Large intestine (tissue), 3 donors: ENCODE measurements at regions not wholly inside any gene's neighbourhood (a gene's known extent, or its start where the extent isn't known, plus 50 kb on each side); places are given as distances from the start of the nearest gene placed in this dataset.

Experiments used
- DNase-seq, 2 donors: peaks; one replicate each; pipeline versions ENCODE4 v3.0.0 to v3.0.0-alpha.2; 2013
- H3K27ac ChIP-seq: one replicate; pipeline ENCODE4 v1.5.1; 2013; ENCODE audit warnings: low read length
- H3K27me3 ChIP-seq: 2 replicates; pipeline ENCODE4 v1.6.1; 2013; ENCODE audit warnings: low read length; ENCODE audit not compliant: control insufficient read depth, insufficient read depth
- H3K36me3 ChIP-seq: 2 replicates; pipeline ENCODE4 v1.6.1; 2013; ENCODE audit warnings: low read length; ENCODE audit not compliant: control insufficient read depth, insufficient read depth
- H3K4me1 ChIP-seq: one replicate; pipeline ENCODE4 v1.6.1; 2013; ENCODE audit warnings: low read length; ENCODE audit not compliant: control insufficient read depth, insufficient read depth
- H3K4me3 ChIP-seq: one replicate; pipeline ENCODE4 v1.5.1; 2013; ENCODE audit warnings: low read length
- H3K9me3 ChIP-seq: one replicate; pipeline ENCODE4 v1.6.1; 2013; ENCODE audit warnings: mild to moderate bottlenecking, low read depth, low read length, moderate library complexity; ENCODE audit not compliant: control insufficient read depth
- WGBS: methylation state at CpG from one replicate; pipeline ENCODE4 v1.1.5; 2013; ENCODE audit warnings: low lambda C conversion rate; ENCODE audit not compliant: insufficient coverage; 5-methylcytosine and 5-hydroxymethylcytosine counted together

DNA sequence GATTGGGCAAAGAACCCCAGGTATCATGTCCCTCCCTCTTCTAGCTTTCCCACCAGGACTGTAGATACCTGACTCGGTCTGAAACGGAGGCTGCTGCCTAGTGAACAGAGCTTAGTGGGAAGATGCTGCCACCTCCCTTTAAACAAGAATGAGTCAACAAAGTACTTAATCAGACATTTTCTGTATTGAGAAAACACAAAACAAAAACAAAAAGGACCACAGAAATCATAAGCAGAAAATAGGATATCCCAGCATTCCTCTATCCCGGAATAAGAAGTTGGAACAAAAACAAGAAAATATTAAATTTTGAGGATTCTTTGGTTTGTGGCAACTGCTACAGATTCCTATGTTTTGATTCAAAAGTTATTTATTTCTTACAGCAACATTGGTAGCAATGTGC, 51.7 kb upstream of the COL8A1 start:
- H3K9me3 ChIP-seq, result no peaks in the 10 kb centered on the region
- no peaks in the 10 kb centered on the region for H3K36me3 ChIP-seq
- WGBS, result 100% methylated on average over 1 of the region's 3 CpGs
- no peaks in the 10 kb centered on the region for H3K4me1 ChIP-seq
- H3K27ac ChIP-seq, result no peak overlapping the region
- no peak overlapping the region for H3K4me3 ChIP-seq
- no peak for DNase-seq
- H3K27me3 ChIP-seq, result no peaks in the 10 kb centered on the region

DNA sequence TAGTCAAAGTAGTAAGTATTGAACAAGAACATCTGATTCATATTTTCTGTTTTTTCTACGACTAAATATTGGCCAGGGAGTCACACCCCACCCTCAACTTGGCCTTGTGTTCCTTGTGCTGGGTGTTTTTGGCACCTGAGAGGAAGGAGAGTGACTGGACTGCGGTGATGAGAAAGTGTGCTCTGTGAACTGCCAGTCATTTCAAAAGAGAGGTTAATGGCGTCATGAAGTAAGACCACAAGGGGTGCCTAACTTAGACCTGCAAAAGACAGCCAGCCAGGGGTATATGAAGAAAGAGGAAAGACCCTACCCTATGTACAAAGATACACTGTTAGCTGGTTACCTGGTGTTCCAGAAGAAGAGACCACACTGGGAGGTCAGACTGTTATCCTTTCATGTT, 58.4 kb upstream of the COL8A1 start:
- Histone ChIP-seq H3K4me1 (no peaks in the 10 kb centered on the region), H3K27ac (no peak overlapping the region), H3K27me3 (no peaks in the 10 kb centered on the region), H3K4me3 (no peak overlapping the region), H3K9me3 (peaks cover 5% of the 10 kb centered on the region), H3K36me3 (no peaks in the 10 kb centered on the region)
- DNase-seq, result no peak
- WGBS, result no CpG with 5 or more reads among the region's 3 CpGs

DNA sequence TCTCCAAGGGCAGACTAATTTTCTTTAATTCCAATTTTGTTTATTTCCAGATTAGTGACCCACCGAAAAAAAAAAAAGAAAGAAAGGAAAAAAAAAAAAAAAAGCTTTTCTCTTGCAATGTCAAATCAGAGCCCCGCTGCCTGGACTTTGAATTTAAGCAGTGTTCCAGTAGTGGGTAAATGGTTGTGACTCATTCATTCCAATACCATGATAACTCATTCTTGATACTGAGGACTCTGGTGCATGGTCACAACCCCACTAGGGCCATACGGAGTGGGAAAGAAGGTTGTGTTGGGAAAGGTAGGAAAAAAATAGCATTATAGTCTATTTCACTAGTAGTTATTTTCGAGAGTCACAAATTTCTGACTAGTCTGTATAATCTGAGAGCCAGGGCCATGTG, 59.1 kb upstream of the COL8A1 start:
- H3K27ac ChIP-seq, result no peak overlapping the region
- 30% methylated on average over 1 of the region's 4 CpGs for WGBS
- H3K36me3 ChIP-seq, result no peaks in the 10 kb centered on the region
- no peaks in the 10 kb centered on the region for H3K4me1 ChIP-seq
- no peaks in the 10 kb centered on the region for H3K27me3 ChIP-seq
- H3K9me3 ChIP-seq, result peaks cover 5% of the 10 kb centered on the region
- no peak for DNase-seq
- H3K4me3 ChIP-seq, result no peak overlapping the region

DNA sequence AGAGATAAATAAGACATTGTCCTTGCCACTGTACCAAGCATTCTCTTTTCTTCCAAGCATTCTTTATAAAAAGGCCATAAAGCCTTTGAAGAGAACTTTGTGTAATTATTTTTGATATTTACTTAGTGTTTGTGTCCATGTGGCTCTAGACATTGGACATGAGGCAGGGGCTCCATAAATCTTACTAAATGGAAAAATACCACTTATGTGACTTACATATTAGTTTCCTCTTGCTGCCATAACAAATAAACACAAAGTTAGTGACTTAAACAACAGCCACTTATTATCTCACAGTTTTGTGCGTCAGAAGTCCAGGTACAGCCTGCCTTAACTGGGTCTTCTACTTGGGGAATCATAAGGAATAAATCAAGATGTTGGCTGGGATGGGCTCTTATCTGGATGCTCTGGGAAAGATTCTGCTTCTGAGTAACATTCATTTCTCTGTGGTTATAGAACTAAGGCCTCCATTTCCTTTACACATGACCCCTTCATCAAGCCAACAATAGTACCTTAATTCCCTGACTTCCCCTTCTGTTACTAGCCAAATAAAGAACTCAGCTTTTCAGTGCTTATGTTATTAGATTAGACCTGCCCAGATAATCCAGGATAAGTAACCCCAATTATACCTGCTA, 59.9 kb upstream of the COL8A1 start:
- Histone ChIP-seq H3K36me3 (no peaks in the 10 kb centered on the region), H3K9me3 (peaks cover 5% of the 10 kb centered on the region), H3K4me3 (no peak overlapping the region), H3K4me1 (no peaks in the 10 kb centered on the region), H3K27ac (no peak overlapping the region), H3K27me3 (no peaks in the 10 kb centered on the region)
- 100% methylated on average over 1 of the region's 1 CpG for WGBS
- DNase-seq, result no peak

DNA sequence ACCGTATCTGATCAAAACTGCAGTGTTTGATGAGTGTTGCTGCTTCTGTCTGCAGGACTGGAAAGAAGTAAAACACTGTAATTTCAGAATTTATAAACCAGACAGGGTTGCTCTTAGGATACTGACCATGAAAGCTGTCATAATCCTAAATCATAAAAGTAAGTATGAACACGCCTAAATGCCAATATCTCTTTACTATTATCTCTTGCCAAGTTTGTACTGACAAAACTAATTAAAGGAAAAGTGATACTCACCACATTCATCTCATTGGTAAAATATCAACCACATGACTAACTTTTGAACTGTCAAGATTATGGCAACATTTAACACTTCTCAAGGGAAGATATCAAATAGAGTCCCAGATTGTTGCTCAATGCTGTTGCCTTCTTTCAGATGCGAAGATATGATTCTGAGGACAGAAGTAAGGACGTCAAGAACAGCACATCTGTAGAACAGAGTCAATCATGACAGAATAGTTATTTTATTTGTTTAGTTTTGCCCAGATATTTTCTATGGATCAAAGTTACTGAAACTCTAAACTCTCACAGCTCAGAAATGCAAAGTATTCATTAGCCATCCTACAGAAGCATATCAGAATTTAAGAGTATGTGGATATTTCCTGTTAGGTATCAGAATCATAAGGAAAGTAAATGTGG, 61.4 kb upstream of the COL8A1 start:
- Histone ChIP-seq H3K9me3 (peaks cover 5% of the 10 kb centered on the region), H3K4me1 (no peaks in the 10 kb centered on the region), H3K36me3 (no peaks in the 10 kb centered on the region), H3K27me3 (no peaks in the 10 kb centered on the region), H3K4me3 (no peak overlapping the region), H3K27ac (no peak overlapping the region)
- 77% methylated on average over 4 of the region's 4 CpGs for WGBS
- DNase-seq, result no peak

DNA sequence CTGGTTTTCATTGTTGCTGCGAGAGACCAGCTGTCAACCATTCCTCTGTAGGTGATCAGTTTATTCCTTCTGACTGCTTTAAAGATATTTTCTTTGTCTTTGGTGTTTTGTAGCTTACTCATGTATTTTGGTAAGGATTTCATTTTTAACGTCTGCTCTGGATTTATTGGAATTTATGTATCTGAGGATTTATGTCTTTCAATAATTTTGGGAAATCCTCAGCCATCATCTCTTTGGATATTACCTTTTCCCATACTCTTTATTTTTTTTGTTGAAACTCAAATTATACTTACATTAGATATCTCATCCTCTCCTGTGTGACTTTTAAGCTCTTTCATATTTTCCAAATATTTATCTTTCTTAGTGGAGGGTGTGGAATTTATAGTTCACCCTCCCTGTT, 62.7 kb upstream of the COL8A1 start:
- H3K27me3 ChIP-seq, result no peaks in the 10 kb centered on the region
- H3K4me1 ChIP-seq, result no peaks in the 10 kb centered on the region
- H3K9me3 ChIP-seq, result peaks cover 5% of the 10 kb centered on the region
- DNase-seq, result no peak
- no peaks in the 10 kb centered on the region for H3K36me3 ChIP-seq
- H3K4me3 ChIP-seq, result no peak overlapping the region
- H3K27ac ChIP-seq, result no peak overlapping the region
- no CpG with 5 or more reads among the region's 2 CpGs for WGBS

DNA sequence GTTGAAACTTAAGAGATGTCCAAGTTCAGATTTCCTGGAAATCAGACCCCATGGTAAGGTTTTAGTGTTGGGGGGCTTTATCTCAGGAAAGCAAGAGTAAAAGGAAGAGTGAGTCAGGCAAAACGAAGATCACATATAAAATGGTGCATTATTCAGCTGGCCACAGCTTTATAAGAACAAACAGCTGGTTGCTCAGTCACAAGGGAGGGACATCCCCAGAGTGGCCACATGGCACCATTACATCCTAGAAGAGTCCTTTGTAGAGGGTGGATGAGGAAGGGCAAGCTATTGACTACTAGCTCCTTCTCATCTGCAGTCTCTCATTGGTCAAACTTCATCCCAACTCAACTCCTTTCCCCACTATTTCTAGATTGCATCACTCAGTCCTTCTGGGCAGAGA, 68.3 kb upstream of the COL8A1 start:
- Histone ChIP-seq H3K36me3 (no peaks in the 10 kb centered on the region), H3K4me3 (no peak overlapping the region), H3K27ac (no peak overlapping the region), H3K27me3 (no peaks in the 10 kb centered on the region), H3K9me3 (peaks cover under 1% of the 10 kb centered on the region), H3K4me1 (no peaks in the 10 kb centered on the region)
- DNase-seq, result no peak
- no CpG with 5 or more reads among the region's 1 CpG for WGBS

DNA sequence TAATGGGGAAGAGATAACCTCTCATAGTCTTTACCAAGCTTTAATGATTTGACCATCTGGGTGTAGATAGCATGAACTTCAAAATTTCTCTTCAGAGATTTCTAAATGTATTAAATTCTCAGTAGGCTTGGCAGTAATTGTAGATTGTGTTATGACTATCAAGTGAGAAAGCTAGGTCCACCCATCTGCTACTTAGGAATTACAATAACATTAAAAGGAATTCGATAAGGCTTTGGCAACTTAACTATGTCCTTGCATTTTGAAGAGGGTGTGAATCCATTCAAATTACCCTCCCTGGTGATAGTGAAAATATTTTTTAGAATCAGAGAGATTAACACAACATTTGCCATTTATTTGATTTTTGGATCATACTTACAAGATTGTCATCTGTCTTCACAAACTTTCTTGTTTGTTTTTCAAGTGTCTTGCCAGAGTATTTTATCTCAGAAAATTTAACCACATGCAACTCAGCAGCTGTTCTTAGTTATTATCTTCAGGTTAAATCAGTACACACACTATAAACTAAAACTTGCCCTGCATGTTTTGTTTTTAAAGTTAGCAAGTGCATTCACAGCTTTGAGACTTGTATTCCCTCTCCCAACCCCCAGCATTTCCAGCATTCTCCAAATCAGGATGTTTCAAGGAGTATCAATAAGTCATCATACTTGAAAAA, 69.6 kb upstream of the COL8A1 start:
- no CpG with 5 or more reads among the region's 1 CpG for WGBS
- Histone ChIP-seq H3K4me1 (no peaks in the 10 kb centered on the region), H3K9me3 (no peaks in the 10 kb centered on the region), H3K36me3 (no peaks in the 10 kb centered on the region), H3K27me3 (no peaks in the 10 kb centered on the region), H3K27ac (no peak overlapping the region), H3K4me3 (no peak overlapping the region)
- no peak for DNase-seq

DNA sequence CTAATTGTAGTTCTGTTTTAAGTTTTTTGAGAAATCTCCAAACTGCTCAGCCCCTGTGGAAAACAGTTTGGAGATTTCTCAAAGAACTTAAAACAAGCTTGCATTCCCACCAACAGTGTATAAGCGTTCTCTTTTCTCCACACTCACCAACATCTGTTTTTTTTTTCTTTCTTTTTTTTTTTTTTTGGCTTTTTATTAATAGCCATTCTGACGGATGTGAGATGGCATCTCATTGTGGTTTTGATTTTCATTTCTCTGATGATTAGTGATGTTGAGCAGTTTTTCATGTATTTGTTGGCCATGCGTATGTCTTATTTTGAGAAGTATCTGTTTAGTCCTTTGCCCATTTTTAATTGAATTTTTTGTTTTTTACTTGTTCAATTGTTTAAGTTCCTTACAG, 73.1 kb upstream of the COL8A1 start:
- H3K27me3 ChIP-seq, result no peaks in the 10 kb centered on the region
- no peaks in the 10 kb centered on the region for H3K4me1 ChIP-seq
- 82% methylated on average over 2 of the region's 3 CpGs for WGBS
- no peaks in the 10 kb centered on the region for H3K9me3 ChIP-seq
- no peak for DNase-seq
- H3K36me3 ChIP-seq, result no peaks in the 10 kb centered on the region
- H3K4me3 ChIP-seq, result no peak overlapping the region
- H3K27ac ChIP-seq, result no peak overlapping the region

DNA sequence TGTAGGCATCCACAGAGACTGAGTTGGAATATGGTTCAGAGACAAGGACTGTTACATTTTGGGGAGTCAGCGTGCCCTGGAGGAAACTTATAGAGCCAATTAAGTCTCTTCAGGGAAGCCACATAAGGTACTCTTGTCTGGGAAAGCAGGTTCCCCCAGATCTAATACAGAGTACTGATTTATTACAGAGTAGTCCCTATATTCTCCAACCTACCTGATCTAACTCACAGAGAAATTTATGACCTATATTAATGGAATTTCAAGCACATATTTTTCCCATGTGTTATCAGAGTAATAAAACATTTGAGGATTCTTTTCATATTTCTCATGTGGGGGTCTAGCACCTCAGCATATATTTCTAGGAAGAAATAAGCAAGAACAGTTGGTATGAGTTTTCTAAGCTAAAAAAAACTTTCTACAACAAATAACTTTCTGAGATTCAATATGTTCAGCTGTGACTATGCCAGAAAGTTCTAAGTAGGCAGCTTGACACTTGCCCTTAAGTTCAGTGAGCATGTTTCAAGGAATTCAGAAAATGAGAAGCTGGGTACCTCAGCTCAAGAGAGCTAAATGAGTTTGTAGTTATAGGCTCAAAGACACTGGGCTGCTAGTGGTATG, 75.3 kb upstream of the COL8A1 start:
- Histone ChIP-seq H3K9me3 (no peaks in the 10 kb centered on the region), H3K4me1 (no peaks in the 10 kb centered on the region), H3K36me3 (no peaks in the 10 kb centered on the region), H3K4me3 (no peak overlapping the region), H3K27ac (no peak overlapping the region), H3K27me3 (no peaks in the 10 kb centered on the region)
- DNase-seq, result no peak
- WGBS, result no CpG with 5 or more reads among the region's 1 CpG
